ENCODE measurements at regions not wholly inside any gene's neighbourhood (a gene's known extent, or its start where the extent isn't known, plus 50 kb on each side); places are given as distances from the start of the nearest gene placed in this dataset.
"Not testable (repeated sequence)": the region's sequence is repeated elsewhere in the genome, so short reads cannot be mapped to it uniquely, and the experiment has no call there.

- DNase-seq = no peak
- peaks cover 0 to 3% (median 0%) of the 10 kb centered on the region in 3 donors for H3K27me3 Mint-ChIP-seq (ENCODE audit: low read depth in 3 of 3)
Observed at GRCh38 chr2:212722046-212722445, 183.4 kb upstream of the ERBB4 start.

GRCh38 chr2:212721026-212721451 is 182.4 kb upstream of the ERBB4 start:
- no peak overlapping the region for H3K9ac ChIP-seq (ENCODE audit: insufficient read depth, low read length, poor library complexity, severe bottlenecking)
- no peak overlapping the region for H2AFZ ChIP-seq (ENCODE audit: insufficient read depth, low read depth, low read length, poor library complexity, severe bottlenecking)
- no peak overlapping the region for H3K27ac ChIP-seq (ENCODE audit: low read depth in 1 of 2, low read length in 2 of 2)
- peaks cover 2 to 22% (median 14%) of the 10 kb centered on the region in 7 donors for H3K9me3 Mint-ChIP-seq
- no peaks in the 10 kb centered on the region for H3K4me1 Mint-ChIP-seq
- no peaks in the 10 kb centered on the region for H3K4me1 ChIP-seq (ENCODE audit: control insufficient read depth in 1 of 2, insufficient read depth in 2 of 2, low read length in 2 of 2)
- no peak overlapping the region for H3K4me3 ChIP-seq (replicated peaks in 1 of 3; ENCODE audit: low read depth in 2 of 3, low read length in 3 of 3)
- no peak overlapping the region for H3K4me2 ChIP-seq (replicated peaks; ENCODE audit: extremely low read depth, low read length, poor library complexity, severe bottlenecking)
- peaks cover 0 to 3% (median 0%) of the 10 kb centered on the region in 3 donors for H3K27me3 Mint-ChIP-seq (ENCODE audit: low read depth in 3 of 3)
- no peaks in the 10 kb centered on the region for H3K36me3 Mint-ChIP-seq
- H3K27me3 ChIP-seq (ENCODE audit: control insufficient read depth in 2 of 2, insufficient read depth in 2 of 2, low read length in 2 of 2) = no peaks in the 10 kb centered on the region
- no peaks in the 10 kb centered on the region for H4K20me1 ChIP-seq (ENCODE audit: insufficient read depth, low read length)
- H3K4me3 Mint-ChIP-seq = no peak overlapping the region
- intact Hi-C loops (cut with micrococcal nuclease) = no loop called here
- H3K27ac Mint-ChIP-seq = no peak overlapping the region
- DNase-seq = no peak
- WGBS (ENCODE audit: insufficient coverage) = 92% methylated on average over 35 of the region's 38 CpGs
- peaks cover 13% of the 10 kb centered on the region in 2 donors for H3K9me3 ChIP-seq (replicated peaks in 1 of 2; ENCODE audit: control insufficient read depth in 1 of 2, insufficient read depth in 1 of 2, low read length in 2 of 2)
- no peaks in the 10 kb centered on the region for H3K36me3 ChIP-seq (replicated peaks in 1 of 2; ENCODE audit: control insufficient read depth in 1 of 2, insufficient read depth in 2 of 2, low read length in 2 of 2)
- H3K79me2 ChIP-seq (ENCODE audit: insufficient read depth, low read length) = no peaks in the 10 kb centered on the region
- TF ChIP-seq, protein P1, sequence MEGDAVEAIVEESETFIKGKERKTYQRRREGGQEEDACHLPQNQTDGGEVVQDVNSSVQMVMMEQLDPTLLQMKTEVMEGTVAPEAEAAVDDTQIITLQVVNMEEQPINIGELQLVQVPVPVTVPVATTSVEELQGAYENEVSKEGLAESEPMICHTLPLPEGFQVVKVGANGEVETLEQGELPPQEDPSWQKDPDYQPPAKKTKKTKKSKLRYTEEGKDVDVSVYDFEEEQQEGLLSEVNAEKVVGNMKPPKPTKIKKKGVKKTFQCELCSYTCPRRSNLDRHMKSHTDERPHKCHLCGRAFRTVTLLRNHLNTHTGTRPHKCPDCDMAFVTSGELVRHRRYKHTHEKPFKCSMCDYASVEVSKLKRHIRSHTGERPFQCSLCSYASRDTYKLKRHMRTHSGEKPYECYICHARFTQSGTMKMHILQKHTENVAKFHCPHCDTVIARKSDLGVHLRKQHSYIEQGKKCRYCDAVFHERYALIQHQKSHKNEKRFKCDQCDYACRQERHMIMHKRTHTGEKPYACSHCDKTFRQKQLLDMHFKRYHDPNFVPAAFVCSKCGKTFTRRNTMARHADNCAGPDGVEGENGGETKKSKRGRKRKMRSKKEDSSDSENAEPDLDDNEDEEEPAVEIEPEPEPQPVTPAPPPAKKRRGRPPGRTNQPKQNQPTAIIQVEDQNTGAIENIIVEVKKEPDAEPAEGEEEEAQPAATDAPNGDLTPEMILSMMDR (IDR thresholded peaks at IDR 0.05) = no peak

More at GRCh38 chr2:212722046-212722445, 183.4 kb upstream of the ERBB4 start:
- no peak overlapping the region for H3K27ac Mint-ChIP-seq
- TF ChIP-seq, protein P1 (IDR thresholded peaks at IDR 0.05) = no peak
- no peak overlapping the region for H3K4me3 ChIP-seq (replicated peaks in 1 of 3; ENCODE audit: low read depth in 2 of 3, low read length in 3 of 3)
- no peak overlapping the region for H2AFZ ChIP-seq (ENCODE audit: insufficient read depth, low read depth, low read length, poor library complexity, severe bottlenecking)
- no peaks in the 10 kb centered on the region for H4K20me1 ChIP-seq (ENCODE audit: insufficient read depth, low read length)
- H3K4me1 ChIP-seq (ENCODE audit: control insufficient read depth in 1 of 2, insufficient read depth in 2 of 2, low read length in 2 of 2) = no peaks in the 10 kb centered on the region
- no peaks in the 10 kb centered on the region for H3K79me2 ChIP-seq (ENCODE audit: insufficient read depth, low read length)
- no peaks in the 10 kb centered on the region for H3K27me3 ChIP-seq (ENCODE audit: control insufficient read depth in 2 of 2, insufficient read depth in 2 of 2, low read length in 2 of 2)
- peaks cover 13% of the 10 kb centered on the region in 2 donors for H3K9me3 ChIP-seq (replicated peaks in 1 of 2; ENCODE audit: control insufficient read depth in 1 of 2, insufficient read depth in 1 of 2, low read length in 2 of 2)
- no peak overlapping the region for H3K4me2 ChIP-seq (replicated peaks; ENCODE audit: extremely low read depth, low read length, poor library complexity, severe bottlenecking)
- H3K27ac ChIP-seq (ENCODE audit: low read depth in 1 of 2, low read length in 2 of 2) = no peak overlapping the region
- WGBS (ENCODE audit: insufficient coverage) = no CpG with 5 or more reads among the region's 1 CpG
- no peak overlapping the region for H3K9ac ChIP-seq (ENCODE audit: insufficient read depth, low read length, poor library complexity, severe bottlenecking)
- no peaks in the 10 kb centered on the region for H3K4me1 Mint-ChIP-seq
- H3K36me3 Mint-ChIP-seq = no peaks in the 10 kb centered on the region
- H3K36me3 ChIP-seq (replicated peaks in 1 of 2; ENCODE audit: control insufficient read depth in 1 of 2, insufficient read depth in 2 of 2, low read length in 2 of 2) = no peaks in the 10 kb centered on the region
- intact Hi-C loops (cut with micrococcal nuclease) = no loop called here
- H3K9me3 Mint-ChIP-seq = peaks cover 2 to 20% (median 12%) of the 10 kb centered on the region in 7 donors
- no peak overlapping the region for H3K4me3 Mint-ChIP-seq

DNA sequence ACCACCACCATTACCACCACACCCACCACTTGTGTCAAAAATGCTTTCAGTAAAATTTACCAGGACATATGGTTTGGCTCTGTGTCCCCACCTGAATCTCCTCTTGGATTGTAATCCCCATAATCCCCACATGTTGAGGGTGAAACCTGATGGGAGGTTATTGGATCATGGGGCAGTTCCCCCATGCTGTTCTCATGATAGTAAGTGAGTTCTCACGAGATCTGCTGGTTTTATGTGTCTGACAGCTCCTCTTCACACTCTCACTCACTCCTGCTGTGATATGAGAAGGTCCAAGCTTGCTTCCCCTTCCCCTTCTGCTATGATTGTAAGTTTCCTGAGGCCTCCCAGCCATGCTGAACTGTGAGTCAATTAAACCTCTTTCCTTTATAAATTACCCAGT is 176.8 kb upstream of the ERBB4 start:
- H3K27me3 ChIP-seq (ENCODE audit: control insufficient read depth in 2 of 2, insufficient read depth in 2 of 2, low read length in 2 of 2); intact Hi-C loops (cut with micrococcal nuclease); H3K4me3 ChIP-seq (replicated peaks in 1 of 3; ENCODE audit: low read depth in 2 of 3, low read length in 3 of 3); H3K4me2 ChIP-seq (replicated peaks; ENCODE audit: extremely low read depth, low read length, poor library complexity, severe bottlenecking); H3K27ac ChIP-seq (ENCODE audit: low read depth in 1 of 2, low read length in 2 of 2); H3K36me3 Mint-ChIP-seq; H3K9me3 ChIP-seq (replicated peaks in 1 of 2; ENCODE audit: control insufficient read depth in 1 of 2, insufficient read depth in 1 of 2, low read length in 2 of 2); H3K4me3 Mint-ChIP-seq; H3K4me1 ChIP-seq (ENCODE audit: control insufficient read depth in 1 of 2, insufficient read depth in 2 of 2, low read length in 2 of 2); H3K27me3 Mint-ChIP-seq (ENCODE audit: low read depth in 3 of 3); H3K36me3 ChIP-seq (replicated peaks in 1 of 2; ENCODE audit: control insufficient read depth in 1 of 2, insufficient read depth in 2 of 2, low read length in 2 of 2); H3K4me1 Mint-ChIP-seq; H3K79me2 ChIP-seq (ENCODE audit: insufficient read depth, low read length); H4K20me1 ChIP-seq (ENCODE audit: insufficient read depth, low read length); H2AFZ ChIP-seq (ENCODE audit: insufficient read depth, low read depth, low read length, poor library complexity, severe bottlenecking); H3K27ac Mint-ChIP-seq; DNase-seq; H3K9ac ChIP-seq (ENCODE audit: insufficient read depth, low read length, poor library complexity, severe bottlenecking): not testable (repeated sequence)
- WGBS (ENCODE audit: insufficient coverage) = no CpG with 5 or more reads among the region's 1 CpG
- peaks cover 0 to 18% (median 5%) of the 10 kb centered on the region in 7 donors for H3K9me3 Mint-ChIP-seq
